Astrocyte of the hippocampus (primary cell): ENCODE measurements at regions not wholly inside any gene's neighbourhood (a gene's known extent, or its start where the extent isn't known, plus 50 kb on each side); places are given as distances from the start of the nearest gene placed in this dataset.
"Not testable (repeated sequence)": the region's sequence is repeated elsewhere in the genome, so short reads cannot be mapped to it uniquely, and the experiment has no call there.

Experiments used
- DNase-seq: peaks from one replicate; pipeline ENCODE4 v3.0.0; 2011; ENCODE audit warnings: low read depth, low spot score

DNA sequence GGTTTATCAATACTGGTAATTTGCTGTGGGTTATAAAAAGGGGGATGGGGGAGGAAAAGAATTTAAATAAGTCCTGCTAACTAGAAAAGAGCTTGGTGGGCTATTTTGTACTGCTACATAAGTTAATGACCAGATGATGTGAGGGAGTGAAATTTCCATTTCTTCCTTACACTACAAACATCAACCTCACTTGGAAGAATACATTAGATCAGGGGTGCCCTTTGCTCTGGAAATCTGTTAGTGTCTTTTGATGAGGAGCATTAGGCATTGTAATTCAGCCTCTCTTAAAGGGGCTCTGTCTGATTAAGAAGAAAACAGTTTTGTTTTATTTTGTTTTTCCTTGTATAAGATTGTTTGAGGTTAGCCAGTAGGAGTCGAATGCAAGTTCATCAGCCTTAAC lies 576.4 kb upstream of the TBL1XR1 start:
- DNase-seq: no peak

DNA sequence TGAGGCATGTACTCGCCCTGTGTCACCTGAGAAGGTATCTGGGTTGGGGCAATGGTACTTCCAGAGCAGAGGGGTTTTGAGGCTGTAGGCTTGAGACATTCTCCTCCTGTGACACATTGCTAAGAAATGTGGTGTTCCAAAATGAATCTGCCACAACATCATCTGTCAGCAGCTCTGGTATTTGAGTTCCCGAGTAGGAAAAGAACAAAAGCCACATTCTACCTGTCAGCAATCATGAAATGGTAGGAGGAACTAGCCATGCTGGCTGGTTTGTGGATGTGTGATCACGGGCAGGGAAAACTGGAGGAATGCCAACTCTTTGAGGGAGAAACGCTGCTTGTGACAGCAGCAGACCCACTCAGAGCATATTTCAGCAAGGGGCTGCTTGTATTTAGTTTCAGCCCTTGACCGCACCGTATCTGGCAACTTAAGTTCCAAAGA lies 579.4 kb upstream of the TBL1XR1 start:
- DNase-seq: peak; percentile 97

DNA sequence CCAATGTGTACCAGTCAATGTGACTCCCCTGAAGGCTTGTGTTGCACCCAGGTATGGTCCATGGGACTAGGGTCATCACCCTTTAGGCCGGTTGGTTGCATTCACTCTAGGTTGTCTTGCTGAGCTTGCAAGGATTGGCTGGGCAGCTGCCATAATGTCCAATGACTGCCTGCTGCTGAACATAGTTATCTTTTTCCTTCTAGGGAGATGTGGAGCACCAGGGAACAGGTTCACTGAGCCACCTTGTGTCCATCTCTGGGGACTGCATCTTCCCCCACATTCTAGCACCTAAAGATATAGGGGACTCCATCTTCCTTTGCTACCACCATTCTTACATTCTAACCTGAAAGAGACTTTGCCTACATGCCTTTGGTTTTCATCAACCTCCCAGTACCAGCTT lies 580.4 kb upstream of the TBL1XR1 start:
- DNase-seq: peak; percentile 58

DNA sequence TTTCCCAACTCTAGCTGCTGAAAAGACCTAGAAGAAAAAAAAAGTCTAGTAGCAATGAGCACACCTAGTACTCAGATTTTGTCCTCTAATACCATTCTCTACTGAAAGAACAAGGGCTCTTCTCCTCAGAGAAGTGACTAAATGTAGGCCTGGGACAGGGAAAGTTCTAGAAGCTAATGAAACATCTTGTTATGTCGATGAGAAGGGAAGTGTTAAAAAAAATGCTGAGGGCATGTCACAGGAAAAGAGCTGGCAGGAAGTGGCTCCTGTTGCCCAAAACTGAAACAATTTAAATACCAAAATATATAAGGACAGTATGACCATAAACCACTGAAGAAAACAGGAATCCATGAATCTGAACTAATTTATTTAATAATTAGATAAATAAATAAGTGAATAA lies 581.4 kb upstream of the TBL1XR1 start:
- DNase-seq: no peak

DNA sequence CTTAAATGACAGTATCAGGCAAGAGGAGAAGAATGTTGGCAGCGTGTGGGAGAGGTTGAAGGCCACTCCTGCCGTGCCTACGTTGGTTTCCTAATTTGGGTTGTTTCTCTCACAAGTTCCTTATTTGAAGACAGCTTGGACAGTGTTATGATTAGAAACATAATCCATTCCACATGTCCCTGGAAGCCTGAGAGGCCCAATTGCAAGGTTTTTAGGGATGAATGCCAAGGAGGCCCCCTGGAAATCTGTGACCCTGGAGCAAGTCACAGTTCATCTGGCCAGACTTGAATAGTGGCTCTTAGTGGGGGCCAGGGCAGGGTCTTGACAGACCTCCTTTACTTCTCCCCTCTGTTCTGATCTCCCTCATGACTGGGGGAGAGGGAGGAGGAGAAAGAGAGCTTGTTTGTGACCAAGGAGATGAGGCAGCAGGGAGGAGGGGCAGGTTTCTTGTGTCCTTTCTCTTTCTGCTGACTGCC lies 584.4 kb upstream of the TBL1XR1 start:
- no peak for DNase-seq

DNA sequence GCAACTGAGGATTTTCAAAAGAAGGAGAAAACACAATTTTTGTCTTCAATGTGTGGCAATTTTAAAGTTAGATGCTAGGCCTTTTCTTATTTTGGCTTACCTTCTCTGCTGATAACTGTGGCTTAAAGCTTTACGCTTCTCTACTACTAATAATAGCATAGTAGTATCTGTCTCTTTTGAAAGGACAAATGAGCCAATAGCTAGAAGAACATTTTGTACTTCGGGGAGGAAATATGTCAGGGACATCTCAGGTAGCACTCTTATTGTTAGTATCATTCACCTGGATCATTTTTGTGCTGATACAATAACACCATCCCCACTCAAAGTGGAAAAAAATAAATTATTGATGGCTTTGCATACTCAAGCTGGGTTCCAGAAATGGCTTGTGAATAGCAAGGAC lies 586.1 kb upstream of the TBL1XR1 start:
- DNase-seq: no peak

DNA sequence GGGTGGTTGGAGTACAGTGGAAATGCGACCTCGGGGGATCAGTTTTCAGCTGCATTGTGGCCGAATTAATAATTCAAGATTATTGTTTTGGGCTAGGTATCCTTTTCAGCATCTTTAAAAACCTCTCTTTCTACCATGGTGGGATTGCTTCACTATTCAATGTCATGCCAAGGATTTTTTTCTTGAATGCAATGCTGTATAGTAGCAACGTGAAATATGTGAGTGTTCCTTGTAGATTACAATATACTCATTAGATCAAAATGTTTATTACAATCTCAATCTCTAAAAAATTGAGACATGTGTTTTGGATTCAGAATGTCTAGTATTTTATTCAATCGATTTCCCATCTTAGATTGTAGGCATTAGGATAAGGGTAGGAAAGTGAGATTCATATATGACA lies 586.5 kb upstream of the TBL1XR1 start:
- DNase-seq: no peak

DNA sequence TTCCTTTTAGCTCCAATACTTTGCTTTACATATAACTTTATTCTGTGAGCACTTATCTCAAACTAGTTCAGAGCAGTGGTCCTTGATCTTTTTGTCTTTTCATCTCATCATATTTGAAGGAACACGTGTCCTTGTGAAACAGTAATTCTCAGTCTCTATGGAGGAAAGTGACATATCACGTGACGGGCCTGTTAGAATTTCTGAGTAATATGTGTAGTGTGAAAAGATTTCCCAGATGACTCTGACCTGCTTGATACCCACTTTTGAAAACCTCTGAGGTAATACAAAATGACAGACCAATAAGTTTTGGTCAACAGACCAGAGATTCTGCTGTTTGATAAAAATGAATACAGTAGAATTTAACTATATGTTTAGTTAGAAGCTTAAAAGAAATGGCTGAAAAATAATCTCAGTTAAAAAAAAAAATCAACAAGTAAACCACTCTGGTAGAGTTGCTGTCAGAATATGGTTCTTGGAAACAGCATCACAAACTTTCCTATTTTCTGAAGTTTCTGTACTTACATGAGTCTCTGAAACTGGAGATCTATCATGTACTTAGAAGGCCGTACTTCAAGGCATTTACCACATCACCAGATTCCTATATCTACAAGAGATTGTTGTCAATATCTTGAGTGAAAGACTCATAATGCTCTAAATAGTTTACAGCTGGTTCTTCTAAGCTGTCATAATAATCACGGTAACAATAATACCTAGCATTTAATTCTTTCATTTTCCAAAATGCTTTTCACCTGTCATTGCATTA lies 590.2 kb upstream of the TBL1XR1 start:
- no peak for DNase-seq

DNA sequence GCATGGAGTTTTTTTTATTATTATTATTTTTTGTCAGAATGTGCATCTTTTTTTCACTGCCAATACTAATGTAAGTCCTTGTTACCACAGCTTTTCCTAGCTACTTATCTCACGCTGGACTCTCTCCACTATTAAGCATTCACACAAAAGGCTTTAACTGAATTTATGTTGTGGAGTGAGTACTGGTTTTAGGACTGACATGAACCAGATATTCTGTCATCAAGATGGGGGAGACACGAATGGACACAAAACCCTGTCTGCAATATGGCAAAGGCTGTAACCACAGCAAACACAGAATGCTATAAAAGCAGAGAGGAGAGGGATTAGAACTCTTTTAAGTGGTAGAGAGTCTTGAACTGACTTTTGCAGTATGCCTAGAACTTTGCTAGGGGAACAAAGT lies 592.2 kb upstream of the TBL1XR1 start:
- DNase-seq: no peak

DNA sequence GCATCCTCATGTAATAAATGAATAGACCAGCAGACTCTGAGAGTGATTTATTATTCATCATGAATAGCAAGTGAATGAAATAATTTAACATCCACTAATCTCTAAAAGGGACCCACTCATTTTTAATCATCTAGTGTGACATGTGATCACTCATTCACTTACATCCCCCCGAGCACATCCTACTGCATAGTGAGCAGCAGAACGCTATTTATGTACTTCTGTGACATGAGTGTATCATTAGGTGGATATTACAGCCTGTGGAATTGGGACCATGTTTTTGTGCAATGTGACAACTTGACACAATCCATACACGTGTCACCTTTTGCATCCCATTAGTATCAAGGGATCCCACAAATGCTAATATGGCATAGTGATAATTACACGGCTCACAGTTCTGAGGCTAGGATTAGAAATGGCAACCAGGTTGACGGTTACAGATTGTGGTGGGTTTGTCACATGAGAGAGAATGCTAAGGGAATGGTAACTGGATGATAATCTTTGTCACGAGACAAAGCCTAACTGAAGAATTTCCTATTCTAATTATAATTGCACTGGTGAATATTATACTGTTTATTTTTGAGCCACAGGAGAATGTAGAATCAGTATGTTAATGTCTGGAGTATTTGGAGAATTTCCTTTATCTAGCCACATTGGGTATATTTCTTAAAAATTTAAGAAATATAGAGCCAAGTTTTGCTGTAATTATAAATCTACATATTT lies 595.2 kb upstream of the TBL1XR1 start:
- no peak for DNase-seq

DNA sequence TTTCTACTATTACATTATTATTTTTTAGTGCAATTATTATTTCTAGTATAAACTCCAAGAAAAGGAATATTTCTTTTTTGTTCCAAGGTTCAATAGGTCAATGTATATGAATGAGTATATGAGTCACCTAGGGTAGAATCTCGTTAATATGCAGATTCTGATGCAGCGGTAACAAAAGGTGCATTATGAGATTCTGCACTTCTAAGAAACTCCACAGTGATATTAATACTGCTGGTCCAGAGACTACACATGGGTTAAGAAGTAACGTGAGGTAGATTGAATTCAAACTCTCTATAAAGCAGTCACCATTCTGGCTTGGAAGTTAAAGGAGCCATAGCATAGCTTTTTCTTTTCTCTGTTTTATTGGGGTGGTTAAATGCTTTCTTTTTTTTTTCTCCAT lies 596.2 kb upstream of the TBL1XR1 start:
- no peak for DNase-seq

DNA sequence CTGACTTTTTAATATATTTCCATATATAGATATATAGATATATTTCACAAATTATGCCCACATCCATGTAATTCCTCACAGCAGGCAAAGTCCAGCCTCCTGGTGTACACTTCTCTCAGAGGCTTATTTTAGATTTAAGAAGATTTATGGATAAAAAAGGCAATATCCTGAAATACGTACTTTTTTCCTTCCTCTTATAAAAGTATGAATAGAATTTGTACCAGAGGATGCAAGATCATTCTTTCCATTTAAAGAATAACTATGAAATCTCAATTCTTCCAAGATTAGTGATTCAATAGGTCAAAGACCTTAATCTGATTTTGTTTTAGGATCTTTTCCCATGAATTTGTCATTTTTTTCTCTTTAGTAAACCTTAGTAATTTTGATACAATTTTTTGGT lies 597.9 kb upstream of the TBL1XR1 start:
- DNase-seq: no peak

DNA sequence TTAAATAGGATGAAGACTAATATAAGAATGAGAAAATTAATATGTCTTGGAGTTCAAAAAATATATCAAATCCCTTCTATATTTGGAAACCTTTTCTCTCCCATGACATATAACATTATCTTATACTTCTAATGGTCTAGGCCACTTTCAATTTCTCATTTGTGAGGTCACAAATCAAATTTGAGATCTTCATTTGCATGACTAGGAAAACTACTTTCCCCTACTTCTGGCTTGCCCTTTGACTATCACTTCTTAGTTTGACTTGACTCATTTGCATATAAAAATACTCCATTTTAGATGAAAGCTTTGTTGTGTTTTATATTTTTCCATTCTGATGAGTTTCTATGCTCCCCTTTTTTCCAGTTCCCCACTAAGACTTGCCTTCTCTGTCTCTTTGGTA lies 598.6 kb upstream of the TBL1XR1 start:
- DNase-seq: no peak

DNA sequence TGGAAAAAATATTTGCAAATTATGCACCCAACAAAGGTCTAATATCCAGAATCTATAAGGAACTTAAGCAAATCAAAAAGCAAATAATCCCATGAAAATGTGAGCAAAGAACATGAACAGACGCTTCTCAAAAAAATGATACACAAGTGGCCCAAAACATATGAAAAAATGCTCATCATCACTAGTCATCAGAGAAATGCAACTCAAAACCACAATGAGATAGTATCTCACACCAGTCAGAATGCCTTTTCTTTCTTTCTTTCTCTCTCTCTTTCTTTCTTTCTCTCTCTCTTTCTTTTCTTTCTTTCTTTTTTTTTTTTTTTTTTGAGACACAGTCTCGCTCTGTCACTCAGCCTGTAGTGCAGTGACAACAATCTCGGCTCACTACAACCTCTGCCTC lies 602.9 kb upstream of the TBL1XR1 start:
- not testable (repeated sequence) for DNase-seq

DNA sequence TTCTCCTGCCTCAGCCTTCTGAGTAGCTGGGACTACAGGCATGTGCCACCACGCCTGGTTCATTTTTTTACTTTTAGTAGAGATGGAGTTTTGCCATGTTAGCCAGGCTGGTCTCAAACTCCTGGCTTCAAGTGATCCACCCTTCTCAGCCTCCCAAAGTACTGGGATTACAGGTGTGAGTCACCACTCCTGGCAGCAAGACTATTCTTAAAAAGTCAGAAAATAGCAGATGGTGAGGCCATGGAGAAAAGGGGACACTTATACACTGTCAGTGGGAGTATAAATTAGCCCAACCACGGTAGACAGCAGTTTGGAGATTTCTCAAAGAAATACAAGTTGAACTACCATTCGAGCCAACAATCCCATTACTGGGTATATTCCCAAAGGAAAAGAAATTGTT lies 603.3 kb upstream of the TBL1XR1 start:
- DNase-seq: no peak

DNA sequence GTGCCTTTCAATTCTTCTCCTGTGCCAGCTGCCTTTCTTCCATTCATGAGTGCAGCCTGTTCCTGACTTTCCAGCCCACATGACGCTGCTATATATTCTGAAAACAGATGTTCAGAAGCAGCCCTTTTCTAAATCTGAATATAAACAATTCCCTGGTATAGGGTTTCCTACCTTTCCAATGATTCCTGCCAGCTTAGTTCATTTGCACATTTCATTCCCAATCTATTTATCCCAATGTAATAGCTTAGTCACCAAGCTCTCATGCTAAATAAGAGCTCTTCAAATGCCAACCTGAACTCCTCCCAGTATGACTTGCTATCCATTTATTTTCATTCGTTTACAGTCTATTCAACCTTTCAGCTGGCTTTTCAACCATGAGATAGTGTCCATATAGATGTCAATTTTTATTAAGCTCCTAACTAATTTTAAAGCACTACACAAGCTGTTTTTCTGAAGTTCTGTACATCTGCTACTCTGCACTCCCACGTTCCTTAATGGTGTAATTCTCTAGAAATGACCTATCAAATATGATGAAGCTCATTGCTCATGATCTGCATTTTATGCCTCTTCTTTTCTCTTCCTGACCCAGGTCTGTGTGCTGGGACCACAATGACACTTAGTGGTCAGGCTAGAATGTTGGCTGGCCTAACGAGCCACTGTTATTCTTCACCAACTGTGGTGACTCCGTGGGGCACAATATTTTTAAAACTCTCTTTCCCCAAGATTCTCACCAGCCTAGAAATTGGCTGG lies 605.0 kb upstream of the TBL1XR1 start:
- peak; percentile 49 for DNase-seq

DNA sequence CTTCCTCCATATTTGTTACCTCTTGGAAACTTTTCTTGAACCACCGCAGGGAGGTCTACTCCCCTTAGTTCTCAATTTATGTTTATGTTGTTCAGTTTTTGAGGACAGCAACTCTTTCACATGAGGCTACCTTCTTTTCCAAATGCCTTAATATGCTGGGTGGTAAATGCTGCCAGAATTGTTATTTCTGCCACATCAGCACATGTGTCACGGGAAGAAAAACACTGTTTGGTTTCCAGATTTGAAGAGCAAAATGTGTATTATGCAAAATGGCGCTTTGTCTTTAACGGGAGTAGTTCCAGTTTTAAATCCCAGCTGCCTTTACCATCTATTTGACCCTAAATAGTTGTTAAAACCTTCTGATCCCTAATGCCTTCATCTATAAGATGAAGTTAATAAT lies 606.2 kb upstream of the TBL1XR1 start:
- no peak for DNase-seq

DNA sequence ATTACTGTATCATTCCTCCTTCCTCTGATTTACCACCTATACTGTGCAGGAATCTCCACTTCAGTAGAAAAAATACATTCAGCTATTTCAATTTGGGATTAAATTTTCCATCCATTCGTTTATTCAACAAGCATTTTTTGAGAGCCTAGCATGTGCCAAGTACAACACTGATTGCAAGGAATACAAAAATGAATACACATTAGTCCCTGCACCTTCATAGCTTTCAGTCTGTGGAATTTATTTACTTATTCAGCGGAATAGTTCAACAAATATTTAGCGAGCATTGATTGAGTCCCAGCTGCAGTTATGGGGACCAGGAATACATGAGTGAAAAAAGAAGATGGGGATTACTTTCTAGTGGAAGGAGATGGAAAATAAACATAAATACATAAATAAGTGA lies 606.8 kb upstream of the TBL1XR1 start:
- DNase-seq: peak; percentile 44

DNA sequence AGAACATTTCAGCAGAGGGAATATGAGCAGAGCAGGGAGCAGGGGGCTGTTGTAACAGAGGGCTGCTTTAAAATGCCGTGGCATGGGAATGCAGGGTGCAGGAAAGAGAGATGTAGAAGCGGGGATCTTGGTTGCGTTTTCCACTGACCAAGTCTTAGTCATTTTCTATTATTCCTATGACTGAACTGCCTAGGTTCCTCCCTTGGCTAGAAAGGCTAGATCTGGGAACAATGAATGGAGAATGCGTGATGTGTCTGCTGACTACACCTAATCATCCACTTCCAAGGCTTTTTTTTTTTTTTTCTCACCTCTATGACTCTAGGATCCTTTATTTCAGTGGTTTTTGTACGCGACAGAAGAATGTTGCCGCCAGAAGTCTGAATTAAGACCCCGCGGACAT lies 607.4 kb upstream of the TBL1XR1 start:
- no peak for DNase-seq

DNA sequence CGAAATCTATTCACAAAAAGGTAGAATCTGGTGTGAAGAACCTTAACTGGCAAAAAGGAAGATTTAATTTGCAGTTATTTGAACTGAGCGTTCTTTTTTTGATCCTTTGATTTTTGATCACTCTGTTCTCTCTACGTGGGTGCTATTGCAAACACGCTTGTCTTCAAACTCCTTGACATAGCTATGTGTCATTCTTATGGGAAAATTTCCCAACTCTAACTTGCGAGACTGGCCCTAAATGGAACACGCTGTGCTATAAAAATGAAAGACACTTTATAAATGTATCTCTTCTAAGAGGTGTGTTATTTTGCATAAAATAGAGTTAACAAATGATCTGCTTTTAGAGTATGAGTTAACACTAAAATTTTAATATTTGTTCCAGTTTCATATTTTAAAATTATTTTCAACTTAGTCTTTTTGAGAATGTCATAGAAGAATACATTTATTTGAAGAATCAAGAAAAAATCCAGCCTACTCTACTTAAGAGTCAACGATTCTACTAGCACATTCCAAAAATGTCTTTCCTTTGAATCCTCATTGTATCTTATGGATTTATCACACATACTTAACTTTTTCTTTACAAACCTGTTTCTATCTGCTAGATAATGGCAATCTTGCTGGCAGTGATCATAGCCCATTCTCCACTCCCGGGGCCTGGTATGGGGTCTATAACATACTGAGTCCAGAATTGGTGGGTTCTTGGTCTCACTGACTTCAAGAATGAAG lies 610.0 kb upstream of the TBL1XR1 start:
- no peak for DNase-seq

DNA sequence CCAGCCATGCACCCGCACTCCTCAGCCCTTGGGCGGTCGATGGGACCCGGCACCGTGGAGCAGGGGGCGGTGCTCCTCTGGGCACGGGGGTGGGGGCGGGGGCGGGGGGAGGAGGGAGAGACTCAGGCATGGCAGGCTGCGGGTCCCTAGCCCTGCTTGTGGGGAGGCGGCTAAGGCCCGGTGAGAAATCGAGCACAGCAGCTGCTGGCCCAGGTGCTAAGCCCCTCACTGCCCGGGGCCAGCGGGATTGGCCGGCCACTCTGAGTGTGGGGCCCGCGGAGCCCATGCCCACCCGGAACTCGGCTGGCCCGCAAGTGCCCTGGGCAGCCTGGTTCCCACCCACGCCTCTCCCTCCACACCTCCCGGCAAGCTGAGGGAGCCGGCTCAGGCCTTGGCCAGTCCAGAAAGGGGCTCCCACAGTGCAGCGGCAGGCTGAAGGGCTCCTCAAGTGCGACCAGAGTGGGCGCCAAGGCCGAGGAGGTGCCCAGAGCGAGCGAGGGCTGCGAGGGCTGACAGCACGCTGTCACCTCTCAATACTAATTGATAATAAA lies 611.7 kb upstream of the TBL1XR1 start:
- not testable (repeated sequence) for DNase-seq
